ENCODE measurements at regions not wholly inside any gene's neighbourhood (a gene's known extent, or its start where the extent isn't known, plus 50 kb on each side); places are given as distances from the start of the nearest gene placed in this dataset.

GRCh38 chr6:150713931-150714330 lies 114.2 kb downstream of the PLEKHG1 start:
- Histone ChIP-seq H3K4me3 (ENCODE audit: low read length) (no peak overlapping the region), H3K9me3 (ENCODE audit: control insufficient read depth, insufficient read depth, low read length) (no peaks in the 10 kb centered on the region), H3K27me3 (ENCODE audit: control insufficient read depth, insufficient read depth, low read length) (no peaks in the 10 kb centered on the region), H3K27ac (ENCODE audit: low read length) (no peak overlapping the region), H3K4me1 (ENCODE audit: control insufficient read depth, insufficient read depth, low read length) (no peaks in the 10 kb centered on the region), H3K36me3 (ENCODE audit: control insufficient read depth, insufficient read depth, low read length) (no peaks in the 10 kb centered on the region)
- WGBS (ENCODE audit: insufficient coverage), result 92% methylated on average over 2 of the region's 3 CpGs
- H3K27me3 Mint-ChIP-seq (ENCODE audit: low read depth in 2 of 2), result peaks cover 5 to 7% of the 10 kb centered on the region in 2 donors
- intact Hi-C loops (cut with micrococcal nuclease), result no loop called here
- no peak for TF ChIP-seq CTCF (IDR thresholded peaks at IDR 0.05)
- no peak for DNase-seq
- no peaks in the 10 kb centered on the region for H3K9me3 Mint-ChIP-seq
- ATAC-seq, result no peak
- H3K4me1 Mint-ChIP-seq, result no peaks in the 10 kb centered on the region
- H3K36me3 Mint-ChIP-seq, result no peaks in the 10 kb centered on the region
- H3K27ac Mint-ChIP-seq, result no peak overlapping the region
- no peak overlapping the region for H3K4me3 Mint-ChIP-seq

GRCh38 chr6:150715133-150715532 lies 115.4 kb downstream of the PLEKHG1 start:
- no peak overlapping the region for H3K27ac ChIP-seq (ENCODE audit: low read length)
- no peak for DNase-seq
- H3K9me3 ChIP-seq (ENCODE audit: control insufficient read depth, insufficient read depth, low read length), result no peaks in the 10 kb centered on the region
- no peaks in the 10 kb centered on the region for H3K36me3 ChIP-seq (ENCODE audit: control insufficient read depth, insufficient read depth, low read length)
- intact Hi-C loops (cut with micrococcal nuclease), result no loop called here
- no peak overlapping the region for H3K4me3 ChIP-seq (ENCODE audit: low read length)
- H3K27me3 Mint-ChIP-seq (ENCODE audit: low read depth in 2 of 2), result peaks cover 7 to 14% of the 10 kb centered on the region in 2 donors
- no peak for TF ChIP-seq CTCF (IDR thresholded peaks at IDR 0.05)
- no peaks in the 10 kb centered on the region for H3K36me3 Mint-ChIP-seq
- no peaks in the 10 kb centered on the region for H3K27me3 ChIP-seq (ENCODE audit: control insufficient read depth, insufficient read depth, low read length)
- no peak overlapping the region for H3K27ac Mint-ChIP-seq
- WGBS (ENCODE audit: insufficient coverage), result 92% methylated on average over 7 of the region's 7 CpGs
- H3K4me1 ChIP-seq (ENCODE audit: control insufficient read depth, insufficient read depth, low read length), result no peaks in the 10 kb centered on the region
- ATAC-seq, result no peak
- H3K4me1 Mint-ChIP-seq, result no peaks in the 10 kb centered on the region
- H3K9me3 Mint-ChIP-seq, result no peaks in the 10 kb centered on the region
- no peak overlapping the region for H3K4me3 Mint-ChIP-seq

- H3K27ac Mint-ChIP-seq, result no peak overlapping the region
- H3K36me3 ChIP-seq (ENCODE audit: control insufficient read depth, insufficient read depth, low read length), result no peaks in the 10 kb centered on the region
- no peak for ATAC-seq
- H3K27me3 ChIP-seq (ENCODE audit: control insufficient read depth, insufficient read depth, low read length), result no peaks in the 10 kb centered on the region
- no peak overlapping the region for H3K4me3 ChIP-seq (ENCODE audit: low read length)
- no peaks in the 10 kb centered on the region for H3K36me3 Mint-ChIP-seq
- no peaks in the 10 kb centered on the region for H3K9me3 ChIP-seq (ENCODE audit: control insufficient read depth, insufficient read depth, low read length)
- H3K27me3 Mint-ChIP-seq (ENCODE audit: low read depth in 2 of 2), result peaks cover 6 to 14% of the 10 kb centered on the region in 2 donors
- no peak overlapping the region for H3K4me3 Mint-ChIP-seq
- no peak for DNase-seq
- no peak for TF ChIP-seq CTCF (IDR thresholded peaks at IDR 0.05)
- 95% methylated on average over 8 of the region's 8 CpGs for WGBS (ENCODE audit: insufficient coverage)
- H3K27ac ChIP-seq (ENCODE audit: low read length), result no peak overlapping the region
- no peaks in the 10 kb centered on the region for H3K4me1 ChIP-seq (ENCODE audit: control insufficient read depth, insufficient read depth, low read length)
- no peaks in the 10 kb centered on the region for H3K9me3 Mint-ChIP-seq
- H3K4me1 Mint-ChIP-seq, result no peaks in the 10 kb centered on the region
- intact Hi-C loops (cut with micrococcal nuclease), result no loop called here
Observed at GRCh38 chr6:150717419-150717818, 117.7 kb downstream of the PLEKHG1 start.

- TF ChIP-seq CTCF (IDR thresholded peaks at IDR 0.05), result no peak
- Mint-ChIP-seq H3K27ac (no peak overlapping the region), H3K4me3 (no peak overlapping the region), H3K27me3 (ENCODE audit: low read depth in 2 of 2) (peaks cover 8 to 14% of the 10 kb centered on the region in 2 donors), H3K4me1 (no peaks in the 10 kb centered on the region), H3K9me3 (no peaks in the 10 kb centered on the region), H3K36me3 (no peaks in the 10 kb centered on the region)
- H3K27ac ChIP-seq (ENCODE audit: low read length), result no peak overlapping the region
- H3K27me3 ChIP-seq (ENCODE audit: control insufficient read depth, insufficient read depth, low read length), result no peaks in the 10 kb centered on the region
- H3K9me3 ChIP-seq (ENCODE audit: control insufficient read depth, insufficient read depth, low read length), result no peaks in the 10 kb centered on the region
- ATAC-seq (no peak), DNase-seq (no peak)
- WGBS (ENCODE audit: insufficient coverage), result 79% methylated on average over 5 of the region's 7 CpGs
- no peaks in the 10 kb centered on the region for H3K36me3 ChIP-seq (ENCODE audit: control insufficient read depth, insufficient read depth, low read length)
- H3K4me3 ChIP-seq (ENCODE audit: low read length), result no peak overlapping the region
- intact Hi-C loops (cut with micrococcal nuclease), result no loop called here
- no peaks in the 10 kb centered on the region for H3K4me1 ChIP-seq (ENCODE audit: control insufficient read depth, insufficient read depth, low read length)
Observed at GRCh38 chr6:150719099-150719766, 119.5 kb downstream of the PLEKHG1 start.

Data from natural killer cell (primary cell).